Peyer's patch (tissue), 4 donors: ENCODE measurements at regions not wholly inside any gene's neighbourhood (a gene's known extent, or its start where the extent isn't known, plus 50 kb on each side); places are given as distances from the start of the nearest gene placed in this dataset.

Source experiments
- DNase-seq, 3 donors: peaks; one replicate each; pipeline ENCODE4 v3.0.0-alpha.2; 2017 to 2019
- H3K27ac ChIP-seq, 4 donors: fragments of 200-600 bp; sonication (generic); one replicate each; pipeline ENCODE4 v1.5.1; 2016 to 2019
- H3K27me3 ChIP-seq, 2 donors: fragments of 200-600 bp; sonication (generic); one replicate each; pipeline ENCODE4 v1.5.1; 2019
- H3K36me3 ChIP-seq, 3 donors: fragments of 200-600 bp; sonication (generic); one replicate each; pipeline ENCODE4 v1.5.1; 2016 to 2019
- H3K4me1 ChIP-seq, 4 donors: fragments of 200-600 bp; sonication (generic); one replicate each; pipeline ENCODE4 v1.5.1; 2016 to 2019
- H3K4me3 ChIP-seq, 4 donors: fragments of 200-600 bp; sonication (generic); 1 replicate in 3 of 4; 2 replicates in 1 of 4; pipeline ENCODE4 v1.5.1; 2016 to 2019; ENCODE audit warnings: mild to moderate bottlenecking in 1 of 4
- H3K9me3 ChIP-seq, 4 donors: fragments of 200-600 bp; sonication (generic); one replicate each; pipeline ENCODE4 v1.5.1; 2016 to 2019; ENCODE audit warnings: mild to moderate bottlenecking in 1 of 4
- POLR2A ChIP-seq, 2 donors: fragments of 450-650 bp; IDR thresholded peaks; one replicate each; pipeline ENCODE4 v1.5.1; 2017; ENCODE audit warnings: antibody characterized with exemption in 2 of 2, mild to moderate bottlenecking in 2 of 2, moderate library complexity in 2 of 2
- TF ChIP-seq, protein P1 (sequence below), 6 experiments: fragments of 450-650 bp in 4 of 6; fragments of 200-600 bp in 2 of 6; sonication (generic) in 1 of 6; IDR thresholded peaks; one replicate each; pipeline ENCODE4 v1.5.1; 2017 to 2019; ENCODE audit warnings: antibody characterized with exemption in 6 of 6, mild to moderate bottlenecking in 3 of 6, moderate library complexity in 1 of 6

DNA sequence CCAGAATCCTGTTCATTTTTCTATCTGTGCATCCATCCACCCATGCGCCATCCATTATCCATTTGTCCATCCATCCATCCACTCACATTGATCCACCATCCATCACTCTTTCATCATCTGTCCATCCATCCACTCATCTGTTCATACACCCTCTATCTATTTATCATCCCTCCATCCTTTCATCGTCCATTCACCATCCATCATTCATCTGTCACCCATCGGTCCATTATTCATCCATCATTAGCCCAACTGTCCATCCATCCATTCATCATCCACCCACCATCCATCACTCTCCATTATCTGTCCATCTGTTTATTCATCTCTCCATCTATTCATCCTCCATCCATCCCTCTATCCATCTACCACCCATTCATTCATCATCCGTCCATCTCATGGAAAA, 125.7 kb upstream of the TMPRSS2 start:
- no peak overlapping the region for H3K4me3 ChIP-seq
- no peaks in the 10 kb centered on the region for H3K27me3 ChIP-seq
- TF ChIP-seq POLR2A (IDR thresholded peaks at IDR 0.05): no peak
- TF ChIP-seq, protein P1, sequence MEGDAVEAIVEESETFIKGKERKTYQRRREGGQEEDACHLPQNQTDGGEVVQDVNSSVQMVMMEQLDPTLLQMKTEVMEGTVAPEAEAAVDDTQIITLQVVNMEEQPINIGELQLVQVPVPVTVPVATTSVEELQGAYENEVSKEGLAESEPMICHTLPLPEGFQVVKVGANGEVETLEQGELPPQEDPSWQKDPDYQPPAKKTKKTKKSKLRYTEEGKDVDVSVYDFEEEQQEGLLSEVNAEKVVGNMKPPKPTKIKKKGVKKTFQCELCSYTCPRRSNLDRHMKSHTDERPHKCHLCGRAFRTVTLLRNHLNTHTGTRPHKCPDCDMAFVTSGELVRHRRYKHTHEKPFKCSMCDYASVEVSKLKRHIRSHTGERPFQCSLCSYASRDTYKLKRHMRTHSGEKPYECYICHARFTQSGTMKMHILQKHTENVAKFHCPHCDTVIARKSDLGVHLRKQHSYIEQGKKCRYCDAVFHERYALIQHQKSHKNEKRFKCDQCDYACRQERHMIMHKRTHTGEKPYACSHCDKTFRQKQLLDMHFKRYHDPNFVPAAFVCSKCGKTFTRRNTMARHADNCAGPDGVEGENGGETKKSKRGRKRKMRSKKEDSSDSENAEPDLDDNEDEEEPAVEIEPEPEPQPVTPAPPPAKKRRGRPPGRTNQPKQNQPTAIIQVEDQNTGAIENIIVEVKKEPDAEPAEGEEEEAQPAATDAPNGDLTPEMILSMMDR (IDR thresholded peaks at IDR 0.05): no peak
- peak overlapping the region in 2 of 4 donors; percentile 33 to 73 for H3K27ac ChIP-seq
- H3K36me3 ChIP-seq: no peaks in the 10 kb centered on the region
- H3K9me3 ChIP-seq: no peaks in the 10 kb centered on the region
- H3K4me1 ChIP-seq: peaks cover 0 to 41% (median 0%) of the 10 kb centered on the region in 4 donors
- no peak for DNase-seq

DNA sequence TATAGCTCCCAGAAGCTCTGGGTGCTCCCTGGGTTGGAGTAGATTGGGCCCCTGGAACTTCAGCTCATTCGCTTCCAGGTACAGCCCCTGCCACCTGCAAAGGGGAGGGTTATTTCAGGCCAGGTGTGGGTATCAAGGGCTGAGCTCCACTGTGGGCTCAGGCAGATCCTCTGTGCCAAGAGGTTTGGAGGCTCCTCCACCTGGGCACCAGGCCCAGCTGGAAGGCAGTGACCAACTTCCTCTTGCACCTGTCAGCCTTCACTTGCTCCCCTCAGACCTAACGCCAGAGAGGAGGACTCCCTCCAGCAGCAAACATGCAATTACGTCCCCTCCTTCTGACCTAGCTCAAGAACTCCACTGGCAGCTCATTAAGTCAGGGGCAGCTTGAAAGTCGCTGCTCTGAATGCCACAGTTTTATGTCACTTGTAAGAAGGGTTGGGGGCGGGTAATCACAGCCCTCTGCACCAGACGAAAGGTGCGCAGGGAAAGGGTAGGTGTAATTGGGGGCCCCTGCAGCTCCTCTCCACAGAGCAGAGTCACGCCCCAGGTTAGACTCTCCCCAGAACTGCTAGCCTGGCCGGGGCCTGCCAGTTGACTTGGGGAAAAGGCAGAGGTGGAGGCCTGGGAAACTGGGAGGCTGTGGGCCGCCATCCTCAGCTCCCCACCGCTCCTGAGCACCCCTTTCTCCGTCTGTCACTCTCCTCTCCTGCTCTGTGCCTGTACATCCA, 125.0 kb upstream of the TMPRSS2 start:
- no peak overlapping the region for H3K27ac ChIP-seq
- H3K9me3 ChIP-seq: no peaks in the 10 kb centered on the region
- H3K27me3 ChIP-seq: no peaks in the 10 kb centered on the region
- peaks cover 0 to 45% (median 0%) of the 10 kb centered on the region in 4 donors for H3K4me1 ChIP-seq
- TF ChIP-seq, protein P1 (IDR thresholded peaks at IDR 0.05): no peak
- TF ChIP-seq POLR2A (IDR thresholded peaks at IDR 0.05): no peak
- no peaks in the 10 kb centered on the region for H3K36me3 ChIP-seq
- DNase-seq: no peak
- H3K4me3 ChIP-seq: no peak overlapping the region

DNA sequence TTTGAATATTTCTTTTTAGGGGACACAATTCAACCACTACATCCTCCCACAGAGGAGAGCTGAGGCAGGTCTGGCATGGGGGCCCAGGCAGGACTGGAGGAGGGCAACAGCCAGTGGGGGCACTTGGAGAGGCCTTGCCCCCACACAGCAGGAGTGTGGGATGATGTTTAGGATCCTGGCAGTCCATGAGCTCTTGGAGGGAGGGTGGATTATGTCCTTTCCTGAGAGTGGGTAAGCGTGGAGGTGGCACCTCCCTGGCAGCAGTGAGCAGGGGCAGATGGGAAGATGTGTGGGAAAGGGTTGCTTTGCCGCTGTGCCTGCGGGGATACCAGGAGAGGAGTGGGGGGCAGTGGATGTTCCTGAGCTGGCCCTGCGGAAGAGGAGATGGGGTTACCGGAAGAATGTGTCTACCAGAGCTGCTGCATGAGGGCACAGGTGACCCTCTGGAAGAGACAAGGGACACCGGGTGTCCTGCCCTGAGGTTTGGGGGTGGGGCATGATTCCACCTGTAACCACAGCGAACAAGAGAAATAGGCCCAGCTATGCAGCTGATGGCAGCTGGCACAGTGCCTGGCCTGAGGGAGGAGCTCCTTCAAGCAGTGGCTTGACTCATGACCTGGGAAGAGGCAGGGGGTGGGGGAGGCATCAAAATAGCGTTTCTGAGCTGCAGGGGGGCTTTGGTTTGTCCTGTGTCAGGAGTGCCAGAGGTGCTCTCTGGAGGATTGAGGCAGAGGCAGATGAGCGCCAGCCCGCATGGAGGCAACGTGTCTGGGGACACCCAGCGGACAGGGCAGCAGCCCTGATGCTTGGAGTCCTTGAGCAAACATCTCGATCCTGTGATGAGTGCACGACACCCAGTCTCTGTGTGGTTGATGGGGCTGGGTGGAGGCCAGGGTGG, 123.9 kb upstream of the TMPRSS2 start:
- no peak overlapping the region for H3K27ac ChIP-seq
- H3K36me3 ChIP-seq: no peaks in the 10 kb centered on the region
- no peaks in the 10 kb centered on the region for H3K9me3 ChIP-seq
- H3K4me3 ChIP-seq: no peak overlapping the region
- peaks cover 0 to 45% (median 0%) of the 10 kb centered on the region in 4 donors for H3K4me1 ChIP-seq
- DNase-seq: peak in 2 of 3 donors; percentile 88 to 91
- H3K27me3 ChIP-seq: no peaks in the 10 kb centered on the region
- TF ChIP-seq POLR2A (IDR thresholded peaks at IDR 0.05): no peak
- TF ChIP-seq, protein P1 (IDR thresholded peaks at IDR 0.05): no peak

DNA sequence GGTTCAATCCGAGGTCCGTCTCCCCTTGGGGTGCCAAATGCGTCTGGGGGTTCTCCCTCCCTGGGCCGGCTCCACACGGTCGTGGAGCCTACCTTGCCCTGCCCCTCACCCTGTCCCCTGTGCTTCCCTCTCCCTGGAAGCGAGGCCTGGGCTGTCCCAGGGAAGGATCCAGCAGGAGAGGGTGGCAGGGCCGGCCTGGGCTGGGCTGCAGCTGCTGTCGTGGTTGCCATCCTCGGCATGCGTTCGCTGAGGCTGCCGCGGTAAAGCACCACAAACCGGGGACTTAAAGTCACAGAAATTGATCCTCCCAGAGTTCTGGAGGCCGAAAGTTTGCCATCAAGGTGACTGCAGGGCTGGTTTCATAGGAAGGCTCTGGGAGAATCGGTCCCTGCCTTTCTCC, 123.0 kb upstream of the TMPRSS2 start:
- TF ChIP-seq, protein P1 (IDR thresholded peaks at IDR 0.05): no peak

DNA sequence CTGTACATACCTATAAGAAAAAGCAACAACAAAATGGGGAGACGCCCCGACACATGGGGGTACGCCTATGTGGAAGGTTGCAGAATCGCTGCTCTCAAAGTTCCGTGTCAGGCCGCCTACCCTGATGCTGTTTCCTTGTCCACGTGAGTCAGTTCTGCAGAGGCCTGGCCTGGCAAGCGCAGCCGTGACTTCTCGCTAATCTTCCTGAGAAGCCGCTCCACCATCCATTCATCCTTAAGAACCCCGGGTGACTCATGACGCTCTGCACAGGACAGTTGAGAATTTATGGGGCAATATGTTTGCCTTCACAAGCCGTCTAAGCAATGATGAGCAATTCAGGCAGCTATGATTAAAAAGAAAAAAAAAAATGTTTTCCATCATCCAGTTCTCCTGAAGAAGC, 122.3 kb upstream of the TMPRSS2 start:
- Histone ChIP-seq H3K4me1 (peaks cover 0 to 54% (median 0%) of the 10 kb centered on the region in 4 donors), H3K9me3 (no peaks in the 10 kb centered on the region), H3K36me3 (no peaks in the 10 kb centered on the region), H3K4me3 (no peak overlapping the region), H3K27me3 (no peaks in the 10 kb centered on the region), H3K27ac (peak overlapping the region in 2 of 4 donors; percentile 52)
- peak in 2 of 3 donors; percentile 84 to 91 for DNase-seq
- no peak for TF ChIP-seq POLR2A (IDR thresholded peaks at IDR 0.05)
- TF ChIP-seq, protein P1 (IDR thresholded peaks at IDR 0.05): no peak

More for the DNA sequence above, 123.0 kb upstream of the TMPRSS2 start:
- DNase-seq: no peak
- Histone ChIP-seq H3K4me1 (peaks cover 0 to 48% (median 0%) of the 10 kb centered on the region in 4 donors), H3K36me3 (no peaks in the 10 kb centered on the region), H3K4me3 (no peak overlapping the region), H3K9me3 (no peaks in the 10 kb centered on the region), H3K27me3 (no peaks in the 10 kb centered on the region), H3K27ac (peak overlapping the region in 1 of 4 donors; percentile 4)
